ENCODE measurements at regions not wholly inside any gene's neighbourhood (a gene's known extent, or its start where the extent isn't known, plus 50 kb on each side); places are given as distances from the start of the nearest gene placed in this dataset.

GRCh38 chr2:105473011-105473410 is 74.2 kb upstream of the FHL2 start:
- Histone ChIP-seq H3K9me2 (replicated peaks; ENCODE audit: low read depth, low read length) (no peaks in the 10 kb centered on the region), H2AFZ (ENCODE audit: low read length) (no peak overlapping the region), H3K4me1 (ENCODE audit: insufficient read depth, low read length, poor library complexity, severe bottlenecking) (peaks cover 80% of the 10 kb centered on the region), H4K20me1 (ENCODE audit: insufficient read depth, low read length, poor library complexity, severe bottlenecking) (no peaks in the 10 kb centered on the region), H3K4me3 (ENCODE audit: low read length, poor library complexity, severe bottlenecking) (no peak overlapping the region), H3K79me2 (ENCODE audit: insufficient read depth, low read length) (no peaks in the 10 kb centered on the region), H3F3A (ENCODE audit: low read depth) (peaks cover 6% of the 10 kb centered on the region; the same call in 1 of the 2 replicates), H3K4me2 (ENCODE audit: low read depth, low read length, poor library complexity, severe bottlenecking) (peak overlapping the region; percentile 49), H3K36me3 (ENCODE audit: insufficient read depth, low read length) (no peaks in the 10 kb centered on the region), H3K9me3 (ENCODE audit: insufficient read depth, low read depth, low read length) (no peaks in the 10 kb centered on the region), H3K9ac (ENCODE audit: low read depth, low read length, poor library complexity, severe bottlenecking) (peak overlapping the region; percentile 40), H3K27me3 (ENCODE audit: insufficient read depth, low read length, poor library complexity, severe bottlenecking) (no peaks in the 10 kb centered on the region)
- TF ChIP-seq CTCF (conservative IDR thresholded peaks at IDR 0.05; ENCODE audit: low read length) (no peak), EZH2phosphoT487 (IDR thresholded peaks at IDR 0.05; ENCODE audit: borderline replicate concordance) (no peak)

GRCh38 chr2:105470979-105471378 is 72.1 kb upstream of the FHL2 start:
- no peaks in the 10 kb centered on the region for H3K27me3 ChIP-seq (ENCODE audit: insufficient read depth, low read length, poor library complexity, severe bottlenecking)
- no peak for TF ChIP-seq EZH2phosphoT487 (IDR thresholded peaks at IDR 0.05; ENCODE audit: borderline replicate concordance)

GRCh38 chr2:105469781-105470180 is 70.9 kb upstream of the FHL2 start:
- Histone ChIP-seq H3K79me2 (ENCODE audit: insufficient read depth, low read length) (no peaks in the 10 kb centered on the region), H3K27me3 (ENCODE audit: insufficient read depth, low read length, poor library complexity, severe bottlenecking) (no peaks in the 10 kb centered on the region), H4K20me1 (ENCODE audit: insufficient read depth, low read length, poor library complexity, severe bottlenecking) (no peaks in the 10 kb centered on the region), H3K4me1 (ENCODE audit: insufficient read depth, low read length, poor library complexity, severe bottlenecking) (peaks cover 70% of the 10 kb centered on the region), H3K4me3 (ENCODE audit: low read length, poor library complexity, severe bottlenecking) (peak overlapping the region; percentile 19), H3K36me3 (ENCODE audit: insufficient read depth, low read length) (no peaks in the 10 kb centered on the region), H3K9me3 (ENCODE audit: insufficient read depth, low read depth, low read length) (no peaks in the 10 kb centered on the region), H3K9ac (ENCODE audit: low read depth, low read length, poor library complexity, severe bottlenecking) (peak overlapping the region; percentile 53), H3F3A (ENCODE audit: low read depth) (peaks cover 6% of the 10 kb centered on the region; the same call in 1 of the 2 replicates), H3K4me2 (ENCODE audit: low read depth, low read length, poor library complexity, severe bottlenecking) (peak overlapping the region; percentile 47), H3K9me2 (replicated peaks; ENCODE audit: low read depth, low read length) (no peaks in the 10 kb centered on the region), H2AFZ (ENCODE audit: low read length) (0 out of 2 replicates have a peak overlapping the region, but pooled peaks have one; percentile 22)
- TF ChIP-seq CTCF (conservative IDR thresholded peaks at IDR 0.05; ENCODE audit: low read length): no peak
- TF ChIP-seq EZH2phosphoT487 (IDR thresholded peaks at IDR 0.05; ENCODE audit: borderline replicate concordance): no peak

More at GRCh38 chr2:105470979-105471378, 72.1 kb upstream of the FHL2 start:
- H3K36me3 ChIP-seq (ENCODE audit: insufficient read depth, low read length): no peaks in the 10 kb centered on the region
- H3K4me3 ChIP-seq (ENCODE audit: low read length, poor library complexity, severe bottlenecking): peak overlapping the region; percentile 41
- no peaks in the 10 kb centered on the region for H3K9me3 ChIP-seq (ENCODE audit: insufficient read depth, low read depth, low read length)
- peaks cover 82% of the 10 kb centered on the region for H3K4me1 ChIP-seq (ENCODE audit: insufficient read depth, low read length, poor library complexity, severe bottlenecking)
- peaks cover 6% of the 10 kb centered on the region; the same call in 1 of the 2 replicates for H3F3A ChIP-seq (ENCODE audit: low read depth)
- H3K4me2 ChIP-seq (ENCODE audit: low read depth, low read length, poor library complexity, severe bottlenecking): peak overlapping the region; percentile 66
- H3K79me2 ChIP-seq (ENCODE audit: insufficient read depth, low read length): no peaks in the 10 kb centered on the region
- H2AFZ ChIP-seq (ENCODE audit: low read length): 0 out of 2 replicates have a peak overlapping the region, but pooled peaks have one; percentile 3
- H3K9me2 ChIP-seq (replicated peaks; ENCODE audit: low read depth, low read length): no peaks in the 10 kb centered on the region
- H3K9ac ChIP-seq (ENCODE audit: low read depth, low read length, poor library complexity, severe bottlenecking): peak overlapping the region; percentile 65
- H4K20me1 ChIP-seq (ENCODE audit: insufficient read depth, low read length, poor library complexity, severe bottlenecking): no peaks in the 10 kb centered on the region

GRCh38 chr2:105468582-105469042 is 69.8 kb upstream of the FHL2 start:
- Histone ChIP-seq H3K4me2 (ENCODE audit: low read depth, low read length, poor library complexity, severe bottlenecking) (peak overlapping the region; percentile 47), H3F3A (ENCODE audit: low read depth) (peaks cover 6% of the 10 kb centered on the region; the same call in 1 of the 2 replicates), H3K9me3 (ENCODE audit: insufficient read depth, low read depth, low read length) (no peaks in the 10 kb centered on the region), H3K36me3 (ENCODE audit: insufficient read depth, low read length) (no peaks in the 10 kb centered on the region), H3K27me3 (ENCODE audit: insufficient read depth, low read length, poor library complexity, severe bottlenecking) (no peaks in the 10 kb centered on the region), H3K9ac (ENCODE audit: low read depth, low read length, poor library complexity, severe bottlenecking) (peak overlapping the region; percentile 53), H3K4me3 (ENCODE audit: low read length, poor library complexity, severe bottlenecking) (peak overlapping the region; percentile 1), H3K79me2 (ENCODE audit: insufficient read depth, low read length) (no peaks in the 10 kb centered on the region), H3K9me2 (replicated peaks; ENCODE audit: low read depth, low read length) (no peaks in the 10 kb centered on the region), H3K4me1 (ENCODE audit: insufficient read depth, low read length, poor library complexity, severe bottlenecking) (peaks cover 62% of the 10 kb centered on the region), H4K20me1 (ENCODE audit: insufficient read depth, low read length, poor library complexity, severe bottlenecking) (no peaks in the 10 kb centered on the region), H2AFZ (ENCODE audit: low read length) (peak overlapping the region; percentile 62; the same call in 1 of the 2 replicates)
- TF ChIP-seq EZH2phosphoT487 (IDR thresholded peaks at IDR 0.05; ENCODE audit: borderline replicate concordance) (no peak), CTCF (conservative IDR thresholded peaks at IDR 0.05; ENCODE audit: low read length) (no peak)
